ENCODE measurements at regions not wholly inside any gene's neighbourhood (a gene's known extent, or its start where the extent isn't known, plus 50 kb on each side); places are given as distances from the start of the nearest gene placed in this dataset.

DNA sequence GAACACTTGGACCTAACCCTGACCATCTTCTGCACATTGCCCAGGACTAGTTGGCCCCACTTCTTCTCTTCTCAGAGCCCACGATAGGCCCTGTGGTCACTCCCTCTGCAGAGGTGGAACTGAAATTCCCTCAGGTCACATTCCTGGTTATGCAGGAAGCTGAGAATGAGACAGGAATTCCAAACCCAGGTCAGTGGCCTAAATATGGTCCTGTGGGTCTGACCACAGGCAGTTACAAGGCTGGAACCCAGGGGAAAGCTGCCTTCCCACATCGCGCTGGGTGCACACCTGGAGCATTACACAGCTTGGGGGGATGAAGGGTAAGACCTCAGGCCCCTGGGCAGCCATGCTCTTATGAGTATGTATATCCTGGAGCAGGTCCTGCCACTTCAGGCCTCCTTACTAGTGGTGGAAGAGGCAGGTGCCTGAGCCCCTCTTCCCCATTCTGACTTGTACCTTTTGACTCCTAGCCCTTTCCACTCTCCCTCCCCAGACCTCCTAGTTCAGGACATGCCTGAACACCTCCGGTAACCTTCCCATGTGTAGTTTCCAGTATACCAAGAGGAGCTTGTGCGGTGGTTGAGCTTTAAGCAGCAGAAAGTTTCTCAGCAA lies 173.5 kb downstream of the ASMT start:
- WGBS = 95% methylated on average over 5 of the region's 5 CpGs

DNA sequence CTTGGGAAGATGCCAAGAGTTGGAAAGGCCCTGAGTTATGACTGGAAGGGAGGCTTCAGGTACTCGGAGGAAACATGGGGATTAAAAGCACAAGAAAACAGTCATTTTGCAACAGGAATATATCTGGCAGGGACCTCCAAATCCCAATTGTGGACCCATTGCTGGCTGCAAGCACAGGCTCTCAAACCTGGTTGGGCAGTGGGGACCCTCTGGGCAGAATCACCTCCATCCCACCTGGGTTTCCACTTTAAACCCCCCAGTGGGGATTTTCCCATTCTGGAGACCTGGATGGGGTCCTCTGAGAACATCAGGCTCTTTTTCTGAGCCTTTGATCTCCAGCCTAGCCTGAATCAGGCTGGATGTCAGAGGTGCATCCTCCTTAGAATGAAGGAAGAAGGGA lies 177.8 kb downstream of the ASMT start:
- Histone ChIP-seq H3K9me3 (ENCODE audit: control insufficient read depth, low read length) (peaks cover 3% of the 10 kb centered on the region), H3K36me3 (ENCODE audit: control insufficient read depth in 1 of 2, insufficient read depth in 2 of 2, low read depth in 1 of 2, low read length in 2 of 2) (no peaks in the 10 kb centered on the region), H3K4me2 (ENCODE audit: low read length, poor library complexity, severe bottlenecking) (no peak overlapping the region), H3K14ac (ENCODE audit: low read length in 2 of 2) (no peak overlapping the region), H3K18ac (ENCODE audit: low read depth in 1 of 2, low read length in 2 of 2) (no peak overlapping the region), H2AK5ac (ENCODE audit: low read length, severe bottlenecking) (no peak overlapping the region), H4K91ac (ENCODE audit: low read length) (no peak overlapping the region), H3K4me3 (ENCODE audit: insufficient read depth in 1 of 2, low read depth in 1 of 2, low read length in 2 of 2) (no peak overlapping the region), H2BK120ac (ENCODE audit: low read depth, low read length) (no peak overlapping the region), H3K9ac (ENCODE audit: low read length) (no peak overlapping the region), H2AFZ (ENCODE audit: low read depth, low read length) (no peak overlapping the region), H3K27ac (ENCODE audit: low read length, poor library complexity, severe bottlenecking) (no peak overlapping the region), H2BK5ac (ENCODE audit: low read depth, low read length, poor library complexity, severe bottlenecking) (no peak overlapping the region), H3K4me1 (ENCODE audit: control insufficient read depth, insufficient read depth, low read depth, low read length) (no peaks in the 10 kb centered on the region), H3K79me1 (replicated peaks; ENCODE audit: low read length, poor library complexity, severe bottlenecking) (no peaks in the 10 kb centered on the region), H3K4ac (ENCODE audit: low read depth in 1 of 2, low read length in 2 of 2) (no peak overlapping the region), H3K27me3 (ENCODE audit: control insufficient read depth in 1 of 2, insufficient read depth in 1 of 2, low read length in 2 of 2) (no peaks in the 10 kb centered on the region), H2BK15ac (ENCODE audit: low read depth, poor library complexity, severe bottlenecking) (no peak overlapping the region), H2BK12ac (ENCODE audit: low read length in 2 of 2) (no peak overlapping the region), H4K8ac (ENCODE audit: low read length) (no peak overlapping the region), H3K23ac (ENCODE audit: low read length in 2 of 2) (no peak overlapping the region)
- 89% methylated on average over 1 of the region's 1 CpG for WGBS
- DNase-seq = no peak

More for the DNA sequence above, 173.5 kb downstream of the ASMT start:
- H3K36me3 ChIP-seq (ENCODE audit: control insufficient read depth in 1 of 2, insufficient read depth in 2 of 2, low read depth in 1 of 2, low read length in 2 of 2) = no peaks in the 10 kb centered on the region
- no peak overlapping the region for H2AK5ac ChIP-seq (ENCODE audit: low read length, severe bottlenecking)
- no peak overlapping the region for H2BK5ac ChIP-seq (ENCODE audit: low read depth, low read length, poor library complexity, severe bottlenecking)
- no peak overlapping the region for H3K4me3 ChIP-seq (ENCODE audit: insufficient read depth in 1 of 2, low read depth in 1 of 2, low read length in 2 of 2)
- H2BK12ac ChIP-seq (ENCODE audit: low read length in 2 of 2) = no peak overlapping the region
- no peak for DNase-seq
- H3K27me3 ChIP-seq (ENCODE audit: control insufficient read depth in 1 of 2, insufficient read depth in 1 of 2, low read length in 2 of 2) = no peaks in the 10 kb centered on the region
- H4K8ac ChIP-seq (ENCODE audit: low read length) = no peak overlapping the region
- no peak overlapping the region for H3K14ac ChIP-seq (ENCODE audit: low read length in 2 of 2)
- H2BK120ac ChIP-seq (ENCODE audit: low read depth, low read length) = no peak overlapping the region
- no peak overlapping the region for H3K27ac ChIP-seq (ENCODE audit: low read length, poor library complexity, severe bottlenecking)
- no peak overlapping the region for H2BK15ac ChIP-seq (ENCODE audit: low read depth, poor library complexity, severe bottlenecking)
- H3K4me2 ChIP-seq (ENCODE audit: low read length, poor library complexity, severe bottlenecking) = no peak overlapping the region
- H3K23ac ChIP-seq (ENCODE audit: low read length in 2 of 2) = no peak overlapping the region
- H3K18ac ChIP-seq (ENCODE audit: low read depth in 1 of 2, low read length in 2 of 2) = no peak overlapping the region
- no peaks in the 10 kb centered on the region for H3K79me1 ChIP-seq (replicated peaks; ENCODE audit: low read length, poor library complexity, severe bottlenecking)
- H4K91ac ChIP-seq (ENCODE audit: low read length) = no peak overlapping the region
- H3K4ac ChIP-seq (ENCODE audit: low read depth in 1 of 2, low read length in 2 of 2) = no peak overlapping the region
- H3K4me1 ChIP-seq (ENCODE audit: control insufficient read depth, insufficient read depth, low read depth, low read length) = no peaks in the 10 kb centered on the region
- peaks cover 26% of the 10 kb centered on the region for H3K9me3 ChIP-seq (ENCODE audit: control insufficient read depth, low read length)
- no peak overlapping the region for H3K9ac ChIP-seq (ENCODE audit: low read length)
- H2AFZ ChIP-seq (ENCODE audit: low read depth, low read length) = no peak overlapping the region

DNA sequence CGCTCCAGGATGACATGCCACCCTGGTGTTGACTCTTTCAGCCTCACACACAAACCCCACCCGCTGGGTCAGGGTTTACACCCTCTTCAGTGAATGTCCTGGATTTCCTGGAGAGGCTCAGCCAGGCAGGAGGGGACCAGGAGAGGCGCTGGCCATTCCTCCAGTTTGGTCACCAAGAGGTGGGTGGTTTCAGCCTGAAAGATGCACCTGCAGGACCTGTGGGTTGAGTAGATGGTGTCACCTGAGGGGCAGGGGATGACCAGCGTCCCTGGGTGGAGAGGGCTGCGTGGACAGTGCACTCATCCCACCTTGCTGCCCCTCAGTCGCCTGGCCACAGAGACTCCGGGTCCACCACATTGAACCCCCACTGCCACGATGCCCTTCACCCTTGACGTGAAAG lies 179.7 kb downstream of the ASMT start:
- H3K9me3 ChIP-seq (ENCODE audit: control insufficient read depth, low read length) = peaks cover 3% of the 10 kb centered on the region
- no peak overlapping the region for H2BK12ac ChIP-seq (ENCODE audit: low read length in 2 of 2)
- H3K23ac ChIP-seq (ENCODE audit: low read length in 2 of 2) = no peak overlapping the region
- H3K27ac ChIP-seq (ENCODE audit: low read length, poor library complexity, severe bottlenecking) = no peak overlapping the region
- H3K4me1 ChIP-seq (ENCODE audit: control insufficient read depth, insufficient read depth, low read depth, low read length) = no peaks in the 10 kb centered on the region
- no peak overlapping the region for H4K91ac ChIP-seq (ENCODE audit: low read length)
- H3K4me3 ChIP-seq (ENCODE audit: insufficient read depth in 1 of 2, low read depth in 1 of 2, low read length in 2 of 2) = no peak overlapping the region
- no peak overlapping the region for H3K9ac ChIP-seq (ENCODE audit: low read length)
- H2AK5ac ChIP-seq (ENCODE audit: low read length, severe bottlenecking) = no peak overlapping the region
- H3K27me3 ChIP-seq (ENCODE audit: control insufficient read depth in 1 of 2, insufficient read depth in 1 of 2, low read length in 2 of 2) = no peaks in the 10 kb centered on the region
- no peak overlapping the region for H4K8ac ChIP-seq (ENCODE audit: low read length)
- H2BK15ac ChIP-seq (ENCODE audit: low read depth, poor library complexity, severe bottlenecking) = no peak overlapping the region
- H2AFZ ChIP-seq (ENCODE audit: low read depth, low read length) = no peak overlapping the region
- 75% methylated on average over 9 of the region's 9 CpGs for WGBS
- H3K79me1 ChIP-seq (replicated peaks; ENCODE audit: low read length, poor library complexity, severe bottlenecking) = no peaks in the 10 kb centered on the region
- H3K18ac ChIP-seq (ENCODE audit: low read depth in 1 of 2, low read length in 2 of 2) = no peak overlapping the region
- DNase-seq = no peak
- no peak overlapping the region for H3K4me2 ChIP-seq (ENCODE audit: low read length, poor library complexity, severe bottlenecking)
- H3K36me3 ChIP-seq (ENCODE audit: control insufficient read depth in 1 of 2, insufficient read depth in 2 of 2, low read depth in 1 of 2, low read length in 2 of 2) = no peaks in the 10 kb centered on the region
- no peak overlapping the region for H2BK5ac ChIP-seq (ENCODE audit: low read depth, low read length, poor library complexity, severe bottlenecking)
- H3K14ac ChIP-seq (ENCODE audit: low read length in 2 of 2) = no peak overlapping the region
- no peak overlapping the region for H3K4ac ChIP-seq (ENCODE audit: low read depth in 1 of 2, low read length in 2 of 2)
- no peak overlapping the region for H2BK120ac ChIP-seq (ENCODE audit: low read depth, low read length)

DNA sequence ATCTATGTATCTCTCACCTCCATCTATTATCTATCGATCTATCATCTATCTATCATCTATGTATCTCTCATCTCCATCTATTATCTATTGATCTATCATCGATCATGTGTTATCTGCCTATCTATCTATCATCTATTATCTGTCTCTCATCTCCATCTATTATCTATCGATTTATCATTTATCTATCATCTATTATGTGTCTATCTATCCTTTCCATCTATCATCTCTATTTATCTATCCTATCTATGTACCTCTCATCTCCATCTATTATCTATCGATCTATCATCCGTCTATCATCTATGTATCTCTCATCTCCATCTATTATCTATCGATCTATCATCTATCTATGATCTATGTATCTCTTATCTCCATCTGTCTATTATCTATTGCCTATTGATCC lies 188.1 kb downstream of the ASMT start:
- Histone ChIP-seq H3K36me3 (ENCODE audit: control insufficient read depth in 1 of 2, insufficient read depth in 2 of 2, low read depth in 1 of 2, low read length in 2 of 2) (no peaks in the 10 kb centered on the region), H2BK15ac (ENCODE audit: low read depth, poor library complexity, severe bottlenecking) (no peak overlapping the region), H3K9me3 (ENCODE audit: control insufficient read depth, low read length) (peaks cover 11% of the 10 kb centered on the region), H3K27ac (ENCODE audit: low read length, poor library complexity, severe bottlenecking) (no peak overlapping the region), H2BK5ac (ENCODE audit: low read depth, low read length, poor library complexity, severe bottlenecking) (no peak overlapping the region), H2BK12ac (ENCODE audit: low read length in 2 of 2) (no peak overlapping the region), H3K79me1 (replicated peaks; ENCODE audit: low read length, poor library complexity, severe bottlenecking) (no peaks in the 10 kb centered on the region), H3K4me2 (ENCODE audit: low read length, poor library complexity, severe bottlenecking) (no peak overlapping the region), H3K9ac (ENCODE audit: low read length) (no peak overlapping the region), H3K4me3 (ENCODE audit: insufficient read depth in 1 of 2, low read depth in 1 of 2, low read length in 2 of 2) (no peak overlapping the region), H4K8ac (ENCODE audit: low read length) (no peak overlapping the region), H3K4ac (ENCODE audit: low read depth in 1 of 2, low read length in 2 of 2) (no peak overlapping the region), H3K4me1 (ENCODE audit: control insufficient read depth, insufficient read depth, low read depth, low read length) (peaks cover 5% of the 10 kb centered on the region), H3K14ac (ENCODE audit: low read length in 2 of 2) (no peak overlapping the region), H3K18ac (ENCODE audit: low read depth in 1 of 2, low read length in 2 of 2) (no peak overlapping the region), H3K27me3 (ENCODE audit: control insufficient read depth in 1 of 2, insufficient read depth in 1 of 2, low read length in 2 of 2) (no peaks in the 10 kb centered on the region), H3K23ac (ENCODE audit: low read length in 2 of 2) (no peak overlapping the region), H2AFZ (ENCODE audit: low read depth, low read length) (no peak overlapping the region), H2BK120ac (ENCODE audit: low read depth, low read length) (no peak overlapping the region), H4K91ac (ENCODE audit: low read length) (no peak overlapping the region), H2AK5ac (ENCODE audit: low read length, severe bottlenecking) (no peak overlapping the region)
- no peak for DNase-seq
- 87% methylated on average over 6 of the region's 6 CpGs for WGBS
